Loucy (cell line): ENCODE measurements at regions not wholly inside any gene's neighbourhood (a gene's known extent, or its start where the extent isn't known, plus 50 kb on each side); places are given as distances from the start of the nearest gene placed in this dataset.

Experiments
- EZH2phosphoT487 ChIP-seq: fragments of 200-600 bp; IDR thresholded peaks from 2 replicates; pipeline ENCODE4 v1.6.1; 2018; ENCODE audit warnings: antibody characterized with exemption, mild to moderate bottlenecking, moderate library complexity, borderline replicate concordance
- TF ChIP-seq, protein P1 (sequence below): fragments of 200-600 bp; sonication (generic); conservative IDR thresholded peaks from 2 replicates; pipeline ENCODE4 v1.5.1; 2014; ENCODE audit warnings: mild to moderate bottlenecking, antibody characterized with exemption, low read length

GRCh38 chr2:164146441-164146840 lies 410.6 kb upstream of the FIGN start:
- TF ChIP-seq, protein P1, sequence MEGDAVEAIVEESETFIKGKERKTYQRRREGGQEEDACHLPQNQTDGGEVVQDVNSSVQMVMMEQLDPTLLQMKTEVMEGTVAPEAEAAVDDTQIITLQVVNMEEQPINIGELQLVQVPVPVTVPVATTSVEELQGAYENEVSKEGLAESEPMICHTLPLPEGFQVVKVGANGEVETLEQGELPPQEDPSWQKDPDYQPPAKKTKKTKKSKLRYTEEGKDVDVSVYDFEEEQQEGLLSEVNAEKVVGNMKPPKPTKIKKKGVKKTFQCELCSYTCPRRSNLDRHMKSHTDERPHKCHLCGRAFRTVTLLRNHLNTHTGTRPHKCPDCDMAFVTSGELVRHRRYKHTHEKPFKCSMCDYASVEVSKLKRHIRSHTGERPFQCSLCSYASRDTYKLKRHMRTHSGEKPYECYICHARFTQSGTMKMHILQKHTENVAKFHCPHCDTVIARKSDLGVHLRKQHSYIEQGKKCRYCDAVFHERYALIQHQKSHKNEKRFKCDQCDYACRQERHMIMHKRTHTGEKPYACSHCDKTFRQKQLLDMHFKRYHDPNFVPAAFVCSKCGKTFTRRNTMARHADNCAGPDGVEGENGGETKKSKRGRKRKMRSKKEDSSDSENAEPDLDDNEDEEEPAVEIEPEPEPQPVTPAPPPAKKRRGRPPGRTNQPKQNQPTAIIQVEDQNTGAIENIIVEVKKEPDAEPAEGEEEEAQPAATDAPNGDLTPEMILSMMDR = no peak
- TF ChIP-seq EZH2phosphoT487 = no peak
